GM10266 (cell line): ENCODE measurements at regions not wholly inside any gene's neighbourhood (a gene's known extent, or its start where the extent isn't known, plus 50 kb on each side); places are given as distances from the start of the nearest gene placed in this dataset.
"Not testable (repeated sequence)": the region's sequence is repeated elsewhere in the genome, so short reads cannot be mapped to it uniquely, and the experiment has no call there.

Experiments used
- DNase-seq: peaks from one replicate; pipeline ENCODE4 v3.0.0; 2012; ENCODE audit errors: extremely low spot score
- TF ChIP-seq, protein P1 (sequence below): IDR thresholded peaks from 2 replicates; pipeline ENCODE4 v1.5.1; 2012; ENCODE audit warnings: mild to moderate bottlenecking, low read depth; ENCODE audit not compliant: control insufficient read depth, insufficient read depth; ENCODE audit errors: missing control alignments

DNA sequence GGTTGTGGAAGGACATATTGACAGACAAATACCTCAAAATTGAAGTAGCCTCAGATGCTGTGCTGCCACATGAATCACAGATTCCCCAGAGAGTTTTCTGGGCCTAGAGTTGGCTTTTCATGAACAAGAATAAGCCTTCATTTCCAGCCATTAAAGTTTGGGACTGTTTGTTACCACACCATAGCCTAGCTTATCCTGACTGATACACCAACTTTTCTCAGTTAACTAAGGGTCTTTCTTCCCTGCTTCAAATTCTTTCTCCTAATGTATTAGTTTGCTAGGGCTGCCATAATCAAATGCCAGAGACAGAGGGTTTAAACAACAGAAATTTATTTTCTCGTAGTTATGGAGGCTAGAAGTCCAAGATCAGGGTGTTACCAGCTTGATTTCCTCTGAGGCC is 237.4 kb upstream of the ZFP64 start:
- TF ChIP-seq, protein P1, sequence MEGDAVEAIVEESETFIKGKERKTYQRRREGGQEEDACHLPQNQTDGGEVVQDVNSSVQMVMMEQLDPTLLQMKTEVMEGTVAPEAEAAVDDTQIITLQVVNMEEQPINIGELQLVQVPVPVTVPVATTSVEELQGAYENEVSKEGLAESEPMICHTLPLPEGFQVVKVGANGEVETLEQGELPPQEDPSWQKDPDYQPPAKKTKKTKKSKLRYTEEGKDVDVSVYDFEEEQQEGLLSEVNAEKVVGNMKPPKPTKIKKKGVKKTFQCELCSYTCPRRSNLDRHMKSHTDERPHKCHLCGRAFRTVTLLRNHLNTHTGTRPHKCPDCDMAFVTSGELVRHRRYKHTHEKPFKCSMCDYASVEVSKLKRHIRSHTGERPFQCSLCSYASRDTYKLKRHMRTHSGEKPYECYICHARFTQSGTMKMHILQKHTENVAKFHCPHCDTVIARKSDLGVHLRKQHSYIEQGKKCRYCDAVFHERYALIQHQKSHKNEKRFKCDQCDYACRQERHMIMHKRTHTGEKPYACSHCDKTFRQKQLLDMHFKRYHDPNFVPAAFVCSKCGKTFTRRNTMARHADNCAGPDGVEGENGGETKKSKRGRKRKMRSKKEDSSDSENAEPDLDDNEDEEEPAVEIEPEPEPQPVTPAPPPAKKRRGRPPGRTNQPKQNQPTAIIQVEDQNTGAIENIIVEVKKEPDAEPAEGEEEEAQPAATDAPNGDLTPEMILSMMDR, result no peak
- DNase-seq, result no peak

DNA sequence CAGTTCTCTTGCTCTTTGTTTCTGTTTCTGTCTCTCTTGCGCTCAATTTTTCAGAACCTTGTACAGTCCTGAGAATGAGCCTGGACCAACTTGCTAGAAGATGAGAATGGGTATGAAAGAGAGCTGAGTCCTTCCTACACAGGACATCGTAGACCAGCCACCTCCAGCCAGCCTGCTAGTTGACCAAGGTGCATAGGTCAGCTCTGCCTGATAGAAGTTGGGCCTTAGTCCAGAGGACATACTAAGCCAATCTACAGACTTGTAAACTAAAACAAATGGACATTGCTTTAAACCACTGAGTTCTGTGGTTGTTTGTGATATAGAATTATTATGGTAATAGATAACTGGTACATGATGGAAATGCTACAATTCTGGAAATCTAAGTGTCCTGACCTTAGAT is 236.4 kb upstream of the ZFP64 start:
- DNase-seq, result no peak
- TF ChIP-seq, protein P1, result no peak

DNA sequence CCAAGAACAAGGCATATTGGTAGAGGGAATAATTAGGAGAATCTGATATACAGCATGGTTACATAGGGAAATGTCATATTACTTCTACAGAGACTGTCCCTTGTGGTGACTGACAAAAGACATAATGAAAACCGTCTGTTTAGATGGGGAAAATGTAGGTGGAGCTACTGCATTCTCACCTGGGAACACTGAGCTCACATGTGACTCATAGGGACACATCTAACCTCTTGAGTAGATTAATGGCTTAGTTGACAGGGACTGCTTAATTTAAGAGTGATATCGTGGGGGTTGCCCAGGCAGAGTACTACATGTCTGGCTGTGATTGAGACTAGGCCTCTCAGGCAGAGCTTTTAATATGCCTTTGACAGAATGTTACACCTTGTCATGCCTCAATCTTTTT is 235.3 kb upstream of the ZFP64 start:
- TF ChIP-seq, protein P1, result no peak
- no peak for DNase-seq

DNA sequence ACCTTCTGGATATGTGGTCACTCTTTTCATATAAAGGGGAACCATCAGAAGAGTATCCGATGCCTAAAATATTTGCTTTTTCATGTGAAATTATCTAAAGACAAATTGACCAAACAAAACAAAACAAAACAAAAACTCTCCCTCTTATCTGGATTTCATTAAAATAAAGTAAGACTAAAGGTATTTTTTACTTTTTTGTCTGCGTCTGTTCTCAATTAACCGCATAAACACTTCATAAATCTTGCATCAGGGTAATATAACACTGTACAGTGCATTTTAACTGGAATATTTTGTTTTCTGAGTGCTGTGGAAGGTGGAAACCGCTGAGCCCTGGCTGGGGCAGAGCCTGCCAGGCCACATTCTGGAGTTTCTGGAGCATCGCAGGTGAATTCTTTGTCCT is 234.1 kb upstream of the ZFP64 start:
- TF ChIP-seq, protein P1, result no peak
- DNase-seq, result no peak

DNA sequence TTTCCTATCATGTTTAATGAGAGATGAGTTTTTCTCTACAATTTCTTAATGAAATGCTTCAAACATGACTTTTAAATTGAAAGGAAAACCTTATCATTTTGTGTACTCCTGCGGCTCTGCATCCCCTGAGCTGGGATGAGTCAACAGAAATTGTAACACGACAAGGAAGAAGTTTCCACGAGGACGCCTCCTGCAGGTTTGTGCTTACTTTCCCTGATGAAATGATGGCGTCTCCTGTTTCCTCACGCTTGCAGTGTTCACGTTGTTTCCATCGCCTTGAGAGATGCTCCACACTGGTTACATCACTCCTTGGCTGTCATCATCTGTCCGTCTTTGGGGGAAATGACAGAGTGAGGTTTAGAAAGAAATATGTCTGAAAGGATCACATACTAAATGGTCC is 233.7 kb upstream of the ZFP64 start:
- TF ChIP-seq, protein P1, result no peak
- no peak for DNase-seq

DNA sequence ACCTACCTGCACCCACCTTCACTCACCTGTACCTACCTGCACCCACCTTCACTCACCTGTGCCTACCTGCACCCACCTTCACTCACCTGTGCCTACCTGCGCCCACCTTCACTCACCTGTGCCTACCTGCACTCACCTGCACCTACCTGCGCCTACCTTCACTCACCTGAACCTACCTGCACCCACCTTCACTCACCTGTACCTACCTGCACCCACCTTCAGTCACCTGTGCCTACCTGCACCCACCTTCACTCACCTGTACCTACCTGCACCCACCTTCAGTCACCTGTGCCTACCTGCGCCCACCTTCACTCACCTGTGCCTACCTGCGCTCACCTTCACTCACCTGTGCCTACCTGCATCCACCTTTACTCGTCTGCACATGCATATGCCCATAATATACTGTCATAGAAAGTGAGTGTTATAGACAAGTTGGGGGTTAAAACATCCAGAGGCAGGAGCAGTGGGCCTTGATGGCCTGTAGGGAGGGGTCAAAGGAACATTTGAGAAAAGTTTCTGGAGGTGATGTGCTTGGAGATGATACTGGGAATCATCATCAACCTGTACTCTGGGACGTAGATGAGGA is 232.9 kb upstream of the ZFP64 start:
- DNase-seq, result not testable (repeated sequence)

DNA sequence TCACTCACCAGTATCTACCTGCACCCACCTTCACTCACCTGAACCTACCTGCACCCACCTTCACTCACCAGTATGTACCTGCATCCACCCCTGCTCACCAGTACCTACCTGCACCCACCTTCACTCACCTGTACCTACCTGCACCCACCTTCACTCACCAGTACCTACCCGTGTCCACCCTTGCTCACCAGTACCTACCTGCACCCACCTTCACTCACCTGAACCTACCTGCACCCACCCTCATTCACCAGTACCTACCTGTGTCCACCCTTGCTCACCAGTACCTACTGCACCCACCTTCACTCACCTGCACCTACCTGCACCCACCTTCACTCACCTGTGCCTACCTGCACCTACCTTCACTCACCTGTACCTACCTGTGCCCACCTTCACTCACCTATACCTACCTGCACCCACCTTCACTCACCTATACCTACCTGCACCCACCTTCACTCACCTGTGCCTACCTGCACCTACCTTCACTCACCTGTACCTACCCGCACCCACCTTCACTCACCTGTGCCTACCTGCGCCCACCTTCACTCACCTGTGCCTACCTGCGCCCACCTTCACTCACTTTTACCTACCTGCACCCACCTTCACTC is 232.1 kb upstream of the ZFP64 start:
- not testable (repeated sequence) for DNase-seq

DNA sequence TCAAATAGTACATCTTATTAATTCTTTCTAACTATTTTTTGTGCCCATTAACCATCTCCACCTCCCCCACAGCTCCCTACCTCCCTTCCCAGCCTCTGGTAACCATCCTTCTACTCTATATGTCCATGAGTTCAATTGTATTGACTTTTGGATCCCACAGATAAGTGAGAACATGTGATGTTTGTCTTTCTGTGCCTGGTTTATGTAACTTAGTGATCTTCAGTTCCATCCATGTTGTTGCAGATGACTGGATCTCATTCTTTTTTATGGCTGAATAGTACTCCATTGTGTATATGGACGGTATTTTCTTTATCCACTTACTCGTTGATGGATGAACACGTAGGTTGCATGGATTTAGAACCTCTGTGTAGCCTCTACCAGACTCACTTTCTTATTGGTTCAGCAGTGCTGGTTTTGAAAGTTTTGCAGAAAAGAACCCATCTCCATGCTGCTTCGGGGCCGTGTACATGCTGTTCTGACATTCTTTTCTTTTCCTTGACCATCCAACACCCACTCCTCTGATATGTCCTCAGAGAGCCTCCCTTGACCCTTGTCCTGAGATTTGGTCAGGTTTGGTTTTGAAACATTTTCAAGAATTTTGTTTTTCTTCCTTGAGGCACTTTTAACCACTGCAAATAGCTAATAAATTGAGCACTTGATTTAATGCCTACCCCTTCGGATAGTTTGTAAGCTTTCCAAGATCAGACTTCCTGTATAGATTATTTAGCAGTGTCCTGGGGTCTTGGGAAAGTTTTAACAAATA is 231.2 kb upstream of the ZFP64 start:
- DNase-seq, result no peak

More for the DNA sequence above, 231.2 kb upstream of the ZFP64 start:
- TF ChIP-seq, protein P1, result no peak
